Stimulated activated memory B cell treated with anti-CD40 and anti-IgM and Interleukin-4, amounts not matched to agents 10 μg/mL and 1 μg/mL and 100 μg/mL, for 72 hours (primary cell): ENCODE measurements at regions not wholly inside any gene's neighbourhood (a gene's known extent, or its start where the extent isn't known, plus 50 kb on each side); places are given as distances from the start of the nearest gene placed in this dataset.

Experiments
- ATAC-seq: fragments of 150-1000 bp; cut with Tn5 transposase; 2 replicates; pipeline ENCODE4 v1.10.0; 2021
- H3K27ac Mint-ChIP-seq: one replicate; pipeline ENCODE4 v1.8.0; 2022; ENCODE audit warnings: mild to moderate bottlenecking, mixed read lengths
- H3K27me3 Mint-ChIP-seq: one replicate; pipeline ENCODE4 v1.8.0; 2022; ENCODE audit warnings: mixed read lengths
- H3K36me3 Mint-ChIP-seq: one replicate; pipeline ENCODE4 v1.8.0; 2022; ENCODE audit warnings: mixed read lengths
- H3K4me1 Mint-ChIP-seq: one replicate; pipeline ENCODE4 v1.8.0; 2022; ENCODE audit warnings: mixed read lengths
- H3K4me3 Mint-ChIP-seq: one replicate; pipeline ENCODE4 v1.8.0; 2022; ENCODE audit warnings: mild to moderate bottlenecking, moderate library complexity, mixed read lengths
- H3K9me3 Mint-ChIP-seq: one replicate; pipeline ENCODE4 v1.8.0; 2022; ENCODE audit warnings: mixed read lengths

DNA sequence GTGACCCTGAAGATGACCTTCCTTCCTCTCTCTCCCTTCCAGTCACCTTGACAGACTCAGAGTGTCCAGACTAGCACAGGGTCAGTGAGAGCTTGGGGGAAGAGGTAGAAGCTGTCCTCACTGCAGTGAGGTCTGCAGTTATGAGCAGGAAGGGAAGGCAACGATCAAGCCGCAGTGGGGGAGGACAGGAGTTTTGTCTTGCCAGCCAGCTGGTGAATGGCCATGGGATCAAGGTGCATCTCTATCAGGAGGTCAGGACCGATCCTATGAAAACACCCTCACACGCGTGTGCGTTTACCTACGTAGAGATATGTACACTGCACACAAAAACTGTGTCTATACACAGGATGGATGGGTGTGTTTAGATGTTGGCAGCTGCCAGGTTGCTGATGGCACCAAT, 83.2 kb downstream of the THNSL2 start:
- no peak for ATAC-seq
- H3K36me3 Mint-ChIP-seq = no peaks in the 10 kb centered on the region
- peaks cover 51% of the 10 kb centered on the region for H3K27me3 Mint-ChIP-seq
- no peak overlapping the region for H3K27ac Mint-ChIP-seq
- no peaks in the 10 kb centered on the region for H3K4me1 Mint-ChIP-seq
- no peak overlapping the region for H3K4me3 Mint-ChIP-seq
- H3K9me3 Mint-ChIP-seq = peaks cover 7% of the 10 kb centered on the region

DNA sequence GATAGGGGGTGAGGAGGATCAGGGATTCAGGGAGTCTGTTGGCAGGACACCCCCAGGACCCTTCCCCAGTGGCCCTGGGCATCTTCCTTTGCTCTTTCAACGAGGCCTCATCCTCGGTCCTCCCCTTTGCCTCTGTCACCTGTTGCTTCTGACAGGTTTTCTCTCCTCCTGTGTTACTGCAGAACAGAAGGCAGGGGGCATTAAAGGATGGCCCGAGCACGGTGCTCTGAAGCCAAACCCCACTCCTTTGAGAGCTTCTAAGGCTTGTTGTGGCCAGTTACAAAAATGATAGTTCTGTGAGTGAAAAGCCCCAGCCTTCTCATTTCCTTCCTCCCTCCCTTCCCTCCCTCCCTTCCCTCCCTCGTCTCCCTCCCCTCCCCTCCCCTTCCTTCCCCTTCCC, 82.5 kb downstream of the THNSL2 start:
- ATAC-seq = no peak
- H3K27ac Mint-ChIP-seq = no peak overlapping the region
- peaks cover 7% of the 10 kb centered on the region for H3K9me3 Mint-ChIP-seq
- H3K4me1 Mint-ChIP-seq = no peaks in the 10 kb centered on the region
- H3K27me3 Mint-ChIP-seq = peaks cover 51% of the 10 kb centered on the region
- no peaks in the 10 kb centered on the region for H3K36me3 Mint-ChIP-seq
- no peak overlapping the region for H3K4me3 Mint-ChIP-seq

GRCh38 chr2:88252111-88252510, 82.0 kb downstream of the THNSL2 start:
- Mint-ChIP-seq H3K9me3 (peaks cover 7% of the 10 kb centered on the region), H3K4me1 (no peaks in the 10 kb centered on the region), H3K27ac (no peak overlapping the region), H3K27me3 (peaks cover 47% of the 10 kb centered on the region), H3K4me3 (no peak overlapping the region), H3K36me3 (no peaks in the 10 kb centered on the region)
- ATAC-seq = no peak

DNA sequence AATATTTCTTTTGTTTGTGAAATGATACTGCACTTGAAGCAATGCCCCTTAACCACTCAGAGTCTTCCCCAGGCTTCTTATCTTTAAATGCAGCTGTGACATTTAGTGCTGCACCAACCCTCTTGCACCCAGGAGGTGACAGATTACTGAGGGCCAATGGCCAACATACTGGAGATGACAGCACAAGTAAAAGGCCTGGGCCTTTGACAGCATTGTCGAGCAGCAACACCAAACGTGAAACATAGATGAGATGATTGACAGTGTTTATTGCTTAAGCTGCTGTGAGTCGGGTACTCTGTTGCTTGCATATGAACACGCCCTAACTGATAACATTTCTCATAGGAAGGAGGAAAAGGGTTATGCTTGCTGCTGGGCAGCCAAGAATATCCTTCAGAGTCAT, 80.3 kb downstream of the THNSL2 start:
- no peak overlapping the region for H3K4me3 Mint-ChIP-seq
- peaks cover 7% of the 10 kb centered on the region for H3K9me3 Mint-ChIP-seq
- no peaks in the 10 kb centered on the region for H3K36me3 Mint-ChIP-seq
- ATAC-seq = no peak
- no peaks in the 10 kb centered on the region for H3K4me1 Mint-ChIP-seq
- no peak overlapping the region for H3K27ac Mint-ChIP-seq
- H3K27me3 Mint-ChIP-seq = peaks cover 39% of the 10 kb centered on the region

DNA sequence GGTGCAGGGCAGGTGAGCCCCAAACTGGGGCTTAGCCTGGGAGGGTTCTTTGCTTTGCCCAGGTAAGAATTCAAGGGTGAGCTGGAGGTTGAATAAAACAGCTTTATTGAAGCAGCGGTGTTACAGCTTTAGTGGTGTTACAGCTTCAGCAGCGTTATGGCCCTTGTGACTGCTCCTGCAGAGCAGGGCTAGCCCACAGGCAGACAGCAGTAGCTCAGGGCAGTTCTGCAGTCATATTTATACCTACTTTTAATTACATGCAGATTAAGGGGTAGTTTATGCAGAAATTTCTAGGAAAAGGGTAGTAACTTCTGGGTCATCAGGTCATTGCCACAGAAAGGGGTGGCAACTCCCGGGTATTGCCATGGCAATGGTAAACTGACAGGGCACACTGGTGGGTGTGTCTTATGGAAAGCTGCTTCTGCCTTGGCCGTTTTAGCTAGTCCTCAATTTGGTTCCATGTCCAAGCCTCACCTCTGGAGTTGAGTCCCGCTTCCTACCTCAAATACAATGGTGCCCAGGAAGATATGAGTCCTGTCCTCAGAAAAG, 78.2 kb downstream of the THNSL2 start:
- H3K4me3 Mint-ChIP-seq = no peak overlapping the region
- H3K9me3 Mint-ChIP-seq = peaks cover 10% of the 10 kb centered on the region
- no peak overlapping the region for H3K27ac Mint-ChIP-seq

GRCh38 chr2:88247531-88247930, 77.4 kb downstream of the THNSL2 start:
- H3K4me3 Mint-ChIP-seq = no peak overlapping the region
- peaks cover 29% of the 10 kb centered on the region for H3K27me3 Mint-ChIP-seq
- no peak overlapping the region for H3K27ac Mint-ChIP-seq
- H3K9me3 Mint-ChIP-seq = peaks cover 10% of the 10 kb centered on the region
- ATAC-seq = no peak
- no peaks in the 10 kb centered on the region for H3K4me1 Mint-ChIP-seq
- H3K36me3 Mint-ChIP-seq = no peaks in the 10 kb centered on the region

More for the DNA sequence above, 78.2 kb downstream of the THNSL2 start:
- no peaks in the 10 kb centered on the region for H3K4me1 Mint-ChIP-seq
- no peak for ATAC-seq
- no peaks in the 10 kb centered on the region for H3K36me3 Mint-ChIP-seq
- H3K27me3 Mint-ChIP-seq = peaks cover 31% of the 10 kb centered on the region

GRCh38 chr2:88245109-88245508, 75.0 kb downstream of the THNSL2 start:
- H3K4me1 Mint-ChIP-seq = no peaks in the 10 kb centered on the region
- H3K9me3 Mint-ChIP-seq = peaks cover 10% of the 10 kb centered on the region
- no peak overlapping the region for H3K4me3 Mint-ChIP-seq
- no peak for ATAC-seq
- H3K27me3 Mint-ChIP-seq = peaks cover 21% of the 10 kb centered on the region
- H3K36me3 Mint-ChIP-seq = no peaks in the 10 kb centered on the region
- H3K27ac Mint-ChIP-seq = no peak overlapping the region

GRCh38 chr2:88239781-88240180, 69.6 kb downstream of the THNSL2 start:
- ATAC-seq = no peak
- Mint-ChIP-seq H3K27me3 (peaks cover 15% of the 10 kb centered on the region), H3K36me3 (no peaks in the 10 kb centered on the region), H3K4me3 (no peak overlapping the region), H3K4me1 (no peaks in the 10 kb centered on the region), H3K9me3 (peaks cover 9% of the 10 kb centered on the region), H3K27ac (no peak overlapping the region)

DNA sequence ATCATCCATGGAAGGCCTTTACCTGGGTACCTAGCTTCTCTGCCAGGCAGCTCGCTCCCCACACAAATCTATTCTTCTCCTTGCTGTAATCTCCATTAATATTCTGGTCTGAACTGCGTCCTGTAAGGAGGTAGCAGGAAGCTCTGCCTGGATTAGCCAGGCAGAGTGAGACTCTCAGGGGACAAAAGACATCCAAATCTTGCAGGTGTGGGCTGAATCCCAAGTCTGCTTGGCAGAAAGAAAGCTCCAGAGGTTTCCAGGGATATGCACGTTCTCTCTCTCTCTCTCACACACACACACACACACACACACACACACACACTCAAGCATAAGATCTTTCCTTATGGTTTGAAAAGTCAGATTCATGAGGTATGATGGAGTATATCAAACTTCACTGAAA, 66.5 kb downstream of the THNSL2 start:
- no peak overlapping the region for H3K27ac Mint-ChIP-seq
- no peak overlapping the region for H3K4me3 Mint-ChIP-seq
- H3K4me1 Mint-ChIP-seq = no peaks in the 10 kb centered on the region
- H3K9me3 Mint-ChIP-seq = no peaks in the 10 kb centered on the region
- no peaks in the 10 kb centered on the region for H3K36me3 Mint-ChIP-seq
- ATAC-seq = no peak
- peaks cover 29% of the 10 kb centered on the region for H3K27me3 Mint-ChIP-seq
